Skin epidermis (tissue), 12 donors: ENCODE measurements at regions not wholly inside any gene's neighbourhood (a gene's known extent, or its start where the extent isn't known, plus 50 kb on each side); places are given as distances from the start of the nearest gene placed in this dataset.
"Not testable (repeated sequence)": the region's sequence is repeated elsewhere in the genome, so short reads cannot be mapped to it uniquely, and the experiment has no call there.

Experiments used
- H3K27ac ChIP-seq, 21 experiments: fragments of 200-600 bp; sonication (generic) in 11 of 21; one replicate each; pipeline ENCODE4 v1.5.0; 2020; ENCODE audit warnings: mild to moderate bottlenecking in 3 of 21, inconsistent platforms in 2 of 21, moderate library complexity in 2 of 21
- H3K4me3 ChIP-seq, 7 experiments: fragments of 200-600 bp; sonication (generic) in 2 of 7; one replicate each; pipeline ENCODE4 v1.5.0; 2020; ENCODE audit warnings: inconsistent platforms in 2 of 7, mild to moderate bottlenecking in 2 of 7, moderate library complexity in 1 of 7

GRCh38 chr4:45007508-45007907, 281.2 kb upstream of the GNPDA2 start:
- Histone ChIP-seq H3K27ac (no peak overlapping the region), H3K4me3 (no peak overlapping the region)

GRCh38 chr4:45006078-45006477, 279.7 kb upstream of the GNPDA2 start:
- Histone ChIP-seq H3K27ac (no peak overlapping the region), H3K4me3 (no peak overlapping the region)

GRCh38 chr4:45004847-45005565, 278.6 kb upstream of the GNPDA2 start:
- Histone ChIP-seq H3K27ac (no peak overlapping the region), H3K4me3 (no peak overlapping the region)

GRCh38 chr4:45004326-45004725, 278.0 kb upstream of the GNPDA2 start:
- H3K27ac ChIP-seq, result no peak overlapping the region
- H3K4me3 ChIP-seq, result no peak overlapping the region

- no peak overlapping the region for H3K4me3 ChIP-seq
Measured at GRCh38 chr4:44996276-44996845, 270.0 kb upstream of the GNPDA2 start.

GRCh38 chr4:44988011-44988410, 261.7 kb upstream of the GNPDA2 start:
- Histone ChIP-seq H3K27ac (no peak overlapping the region), H3K4me3 (no peak overlapping the region)

More at GRCh38 chr4:44996276-44996845, 270.0 kb upstream of the GNPDA2 start:
- no peak overlapping the region for H3K27ac ChIP-seq

- no peak overlapping the region for H3K4me3 ChIP-seq
- no peak overlapping the region for H3K27ac ChIP-seq
Measured at GRCh38 chr4:44985938-44986337, 259.6 kb upstream of the GNPDA2 start.

GRCh38 chr4:44985152-44985551, 258.8 kb upstream of the GNPDA2 start:
- Histone ChIP-seq H3K4me3 (no peak overlapping the region), H3K27ac (no peak overlapping the region)

GRCh38 chr4:44984083-44984482, 257.7 kb upstream of the GNPDA2 start:
- Histone ChIP-seq H3K4me3 (no peak overlapping the region), H3K27ac (no peak overlapping the region)

GRCh38 chr4:44983083-44983482, 256.7 kb upstream of the GNPDA2 start:
- no peak overlapping the region for H3K4me3 ChIP-seq
- H3K27ac ChIP-seq, result no peak overlapping the region

- Histone ChIP-seq H3K4me3 (no peak overlapping the region), H3K27ac (no peak overlapping the region)
Measured at GRCh38 chr4:44978020-44978419, 251.7 kb upstream of the GNPDA2 start.

- no peak overlapping the region for H3K27ac ChIP-seq
- H3K4me3 ChIP-seq, result no peak overlapping the region
Measured at GRCh38 chr4:44965435-44966095, 239.2 kb upstream of the GNPDA2 start.

GRCh38 chr4:44964086-44964485, 237.7 kb upstream of the GNPDA2 start:
- not testable (repeated sequence) for H3K4me3 ChIP-seq, H3K27ac ChIP-seq

- H3K4me3 ChIP-seq, result no peak overlapping the region
Measured at GRCh38 chr4:44961001-44961755, 234.8 kb upstream of the GNPDA2 start.

GRCh38 chr4:44931720-44932119, 205.4 kb upstream of the GNPDA2 start:
- no peak overlapping the region for H3K4me3 ChIP-seq
- no peak overlapping the region for H3K27ac ChIP-seq

More at GRCh38 chr4:44961001-44961755, 234.8 kb upstream of the GNPDA2 start:
- H3K27ac ChIP-seq, result no peak overlapping the region

- no peak overlapping the region for H3K4me3 ChIP-seq
- no peak overlapping the region for H3K27ac ChIP-seq
Measured at GRCh38 chr4:44928785-44929184, 202.4 kb upstream of the GNPDA2 start.

GRCh38 chr4:44927399-44928380, 201.3 kb upstream of the GNPDA2 start:
- Histone ChIP-seq H3K4me3 (no peak overlapping the region), H3K27ac (no peak overlapping the region)

GRCh38 chr4:44916411-44916810, 190.1 kb upstream of the GNPDA2 start:
- Histone ChIP-seq H3K27ac (no peak overlapping the region), H3K4me3 (no peak overlapping the region)

GRCh38 chr4:44914748-44915147, 188.4 kb upstream of the GNPDA2 start:
- H3K4me3 ChIP-seq, result no peak overlapping the region
- no peak overlapping the region for H3K27ac ChIP-seq
